ENCODE measurements at regions not wholly inside any gene's neighbourhood (a gene's known extent, or its start where the extent isn't known, plus 50 kb on each side); places are given as distances from the start of the nearest gene placed in this dataset.

- TF ChIP-seq CTCF (IDR thresholded peaks at IDR 0.05; ENCODE audit: low read length, missing control alignments): no peak
- no peak for DNase-seq (ENCODE audit: low read depth)
- H3K4me3 ChIP-seq (replicated peaks; ENCODE audit: low read depth, low read length): no peak overlapping the region
Observed at GRCh38 chr6:169990095-169991030, 238.9 kb downstream of the ERMARD start.

- DNase-seq (ENCODE audit: low read depth): no peak
- no peak for TF ChIP-seq CTCF (IDR thresholded peaks at IDR 0.05; ENCODE audit: low read length, missing control alignments)
- no peak overlapping the region for H3K4me3 ChIP-seq (replicated peaks; ENCODE audit: low read depth, low read length)
Observed at GRCh38 chr6:169989594-169989993, 238.2 kb downstream of the ERMARD start.

- DNase-seq (ENCODE audit: low read depth): no peak
- no peak for TF ChIP-seq CTCF (IDR thresholded peaks at IDR 0.05; ENCODE audit: low read length, missing control alignments)
- H3K4me3 ChIP-seq (replicated peaks; ENCODE audit: low read depth, low read length): no peak overlapping the region
Observed at GRCh38 chr6:169988769-169989550, 237.5 kb downstream of the ERMARD start.

GRCh38 chr6:169986848-169987498, 235.6 kb downstream of the ERMARD start:
- no peak overlapping the region for H3K4me3 ChIP-seq (replicated peaks; ENCODE audit: low read depth, low read length)
- DNase-seq (ENCODE audit: low read depth): no peak
- no peak for TF ChIP-seq CTCF (IDR thresholded peaks at IDR 0.05; ENCODE audit: low read length, missing control alignments)

GRCh38 chr6:169986171-169986847, 234.9 kb downstream of the ERMARD start:
- no peak overlapping the region for H3K4me3 ChIP-seq (replicated peaks; ENCODE audit: low read depth, low read length)
- TF ChIP-seq CTCF (IDR thresholded peaks at IDR 0.05; ENCODE audit: low read length, missing control alignments): no peak
- no peak for DNase-seq (ENCODE audit: low read depth)

Measured in fibroblast of pulmonary artery (primary cell).